DOHH2 (cell line): ENCODE measurements at regions not wholly inside any gene's neighbourhood (a gene's known extent, or its start where the extent isn't known, plus 50 kb on each side); places are given as distances from the start of the nearest gene placed in this dataset.

Source experiments
- EZH2phosphoT487 ChIP-seq: fragments of 200-600 bp; sonication (generic); IDR thresholded peaks from 2 replicates; pipeline ENCODE4 v1.6.1; 2017; ENCODE audit warnings: borderline replicate concordance, mild to moderate bottlenecking, antibody characterized with exemption, low read length, moderate library complexity, mixed read lengths
- TF ChIP-seq, protein P1 (sequence below): fragments of 200-600 bp; sonication (generic); IDR thresholded peaks from one replicate; pipeline ENCODE4 v1.5.1; 2014; ENCODE audit warnings: antibody characterized with exemption, mild to moderate bottlenecking, low read depth, low read length; ENCODE audit not compliant: poor library complexity, severe bottlenecking

DNA sequence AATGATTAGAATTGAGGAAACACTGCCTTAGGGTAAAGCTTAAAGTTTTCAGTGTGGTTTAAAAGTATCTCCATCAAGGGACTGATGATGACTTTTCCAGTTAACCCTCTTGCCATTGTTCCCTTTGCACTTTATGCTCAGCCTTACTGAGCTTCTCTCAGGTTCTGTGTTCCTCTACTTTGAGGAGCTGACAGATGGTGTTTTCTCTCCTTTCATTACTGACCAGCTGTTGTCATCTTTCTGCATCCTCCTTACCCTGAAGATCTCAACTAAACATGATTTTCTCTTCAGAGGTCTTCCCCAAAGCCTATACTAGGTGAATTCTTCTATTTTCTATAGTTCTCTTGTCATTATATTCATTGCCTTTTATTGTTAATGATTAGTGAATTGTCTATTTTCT, 475.6 kb upstream of the SYNCRIP start:
- TF ChIP-seq, protein P1, sequence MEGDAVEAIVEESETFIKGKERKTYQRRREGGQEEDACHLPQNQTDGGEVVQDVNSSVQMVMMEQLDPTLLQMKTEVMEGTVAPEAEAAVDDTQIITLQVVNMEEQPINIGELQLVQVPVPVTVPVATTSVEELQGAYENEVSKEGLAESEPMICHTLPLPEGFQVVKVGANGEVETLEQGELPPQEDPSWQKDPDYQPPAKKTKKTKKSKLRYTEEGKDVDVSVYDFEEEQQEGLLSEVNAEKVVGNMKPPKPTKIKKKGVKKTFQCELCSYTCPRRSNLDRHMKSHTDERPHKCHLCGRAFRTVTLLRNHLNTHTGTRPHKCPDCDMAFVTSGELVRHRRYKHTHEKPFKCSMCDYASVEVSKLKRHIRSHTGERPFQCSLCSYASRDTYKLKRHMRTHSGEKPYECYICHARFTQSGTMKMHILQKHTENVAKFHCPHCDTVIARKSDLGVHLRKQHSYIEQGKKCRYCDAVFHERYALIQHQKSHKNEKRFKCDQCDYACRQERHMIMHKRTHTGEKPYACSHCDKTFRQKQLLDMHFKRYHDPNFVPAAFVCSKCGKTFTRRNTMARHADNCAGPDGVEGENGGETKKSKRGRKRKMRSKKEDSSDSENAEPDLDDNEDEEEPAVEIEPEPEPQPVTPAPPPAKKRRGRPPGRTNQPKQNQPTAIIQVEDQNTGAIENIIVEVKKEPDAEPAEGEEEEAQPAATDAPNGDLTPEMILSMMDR = no peak
- no peak for TF ChIP-seq EZH2phosphoT487
